Keratinocyte (primary cell): ENCODE measurements at regions not wholly inside any gene's neighbourhood (a gene's known extent, or its start where the extent isn't known, plus 50 kb on each side); places are given as distances from the start of the nearest gene placed in this dataset.

Source experiments
- DNase-seq: peaks from one replicate; pipeline ENCODE4 v3.0.0-alpha.2; 2011; ENCODE audit warnings: low read depth, missing footprints, low spot score
- FAIRE-seq: peaks from 2 replicates; lab custom pipeline; 2011; peaks lifted over from hg19 to GRCh38; lab: Jason Lieb, UNC
- H2AFZ ChIP-seq: 2 replicates; pipeline ENCODE4 v1.6.0; 2012; ENCODE audit warnings: low read length, control low read depth, inconsistent platforms; ENCODE audit not compliant: control insufficient read depth
- H3K27ac ChIP-seq: 2 replicates; pipeline ENCODE4 v1.5.1; 2011; ENCODE audit warnings: low read length; ENCODE audit not compliant: control insufficient read depth, insufficient read depth
- H3K27me3 ChIP-seq: 3 replicates; pipeline ENCODE4 v1.6.0; 2011; ENCODE audit warnings: low read length; ENCODE audit not compliant: control insufficient read depth, insufficient read depth; ENCODE audit errors: extremely low read depth
- H3K36me3 ChIP-seq, 2 experiments: 2 replicates in 1 of 2; 3 replicates in 1 of 2; pipeline ENCODE4 v1.5.1; 2011; ENCODE audit warnings: low read length in 2 of 2, mild to moderate bottlenecking in 1 of 2; ENCODE audit not compliant: control insufficient read depth in 2 of 2, insufficient read depth in 2 of 2; ENCODE audit errors: extremely low read depth in 1 of 2
- H3K4me1 ChIP-seq: 3 replicates; pipeline ENCODE4 v1.5.1; 2011; ENCODE audit warnings: low read length; ENCODE audit not compliant: control insufficient read depth, insufficient read depth; ENCODE audit errors: extremely low read depth
- H3K4me2 ChIP-seq: 3 replicates; pipeline ENCODE4 v1.6.0; 2011; ENCODE audit warnings: low read depth, low read length; ENCODE audit not compliant: control insufficient read depth, insufficient read depth; ENCODE audit errors: extremely low read depth
- H3K4me3 ChIP-seq, 3 experiments: fragments of 200-600 bp in 1 of 3; sonication (generic) in 1 of 3; 2 replicates in 2 of 3; 3 replicates in 1 of 3; pipeline ENCODE4 v1.5.1; 2011 to 2016; ENCODE audit warnings: low read length in 3 of 3, mild to moderate bottlenecking in 3 of 3, control low read depth in 2 of 3, inconsistent platforms in 1 of 3, low read depth in 1 of 3, mixed read lengths in 1 of 3, mixed run types in 1 of 3, moderate library complexity in 1 of 3; ENCODE audit not compliant: control insufficient read depth in 2 of 3, insufficient read depth in 2 of 3; ENCODE audit errors: extremely low read depth in 1 of 3
- H3K79me2 ChIP-seq: 2 replicates; pipeline ENCODE4 v1.6.0; 2012; ENCODE audit warnings: low read length; ENCODE audit not compliant: control insufficient read depth, insufficient read depth
- H3K9ac ChIP-seq: 3 replicates; pipeline ENCODE4 v1.6.0; 2011; ENCODE audit warnings: low read length; ENCODE audit not compliant: control insufficient read depth, insufficient read depth; ENCODE audit errors: extremely low read depth
- H3K9me1 ChIP-seq: 3 replicates; pipeline ENCODE4 v1.6.0; 2011; ENCODE audit warnings: low read length; ENCODE audit not compliant: control insufficient read depth, insufficient read depth; ENCODE audit errors: extremely low read depth
- H3K9me3 ChIP-seq: 2 replicates; pipeline ENCODE4 v1.5.1; 2012; ENCODE audit warnings: low read depth, low read length; ENCODE audit not compliant: control insufficient read depth
- H4K20me1 ChIP-seq: 3 replicates; pipeline ENCODE4 v1.6.0; 2011; ENCODE audit warnings: low read length; ENCODE audit not compliant: control insufficient read depth, insufficient read depth; ENCODE audit errors: extremely low read depth
- CTCF ChIP-seq, 3 experiments: IDR thresholded peaks in 1 of 3; conservative IDR thresholded peaks in 1 of 3; optimal IDR thresholded peaks in 1 of 3; 2 replicates in 2 of 3; 3 replicates in 1 of 3; pipeline versions ENCODE3 to v1.5.1; 2011; ENCODE audit warnings: low read length in 3 of 3, mild to moderate bottlenecking in 3 of 3, moderate library complexity in 2 of 3, control low read depth in 1 of 3, inconsistent platforms in 1 of 3; ENCODE audit not compliant: insufficient read depth in 2 of 3; ENCODE audit errors: extremely low read depth in 1 of 3
- EZH2 ChIP-seq: IDR thresholded peaks from one replicate; pipeline ENCODE4 v1.6.1; 2012; ENCODE audit warnings: inconsistent platforms, mild to moderate bottlenecking, low read length, moderate library complexity
- dilution Hi-C: fragments of 300-500 bp; cut with MboI; formaldehyde crosslinking; loops from one replicate; pipeline ENCODE4 v1.7.0; 2020; ENCODE audit warnings: low sequenced_read_pairs; ENCODE audit not compliant: extremely low pct_ligation_motif_present

DNA sequence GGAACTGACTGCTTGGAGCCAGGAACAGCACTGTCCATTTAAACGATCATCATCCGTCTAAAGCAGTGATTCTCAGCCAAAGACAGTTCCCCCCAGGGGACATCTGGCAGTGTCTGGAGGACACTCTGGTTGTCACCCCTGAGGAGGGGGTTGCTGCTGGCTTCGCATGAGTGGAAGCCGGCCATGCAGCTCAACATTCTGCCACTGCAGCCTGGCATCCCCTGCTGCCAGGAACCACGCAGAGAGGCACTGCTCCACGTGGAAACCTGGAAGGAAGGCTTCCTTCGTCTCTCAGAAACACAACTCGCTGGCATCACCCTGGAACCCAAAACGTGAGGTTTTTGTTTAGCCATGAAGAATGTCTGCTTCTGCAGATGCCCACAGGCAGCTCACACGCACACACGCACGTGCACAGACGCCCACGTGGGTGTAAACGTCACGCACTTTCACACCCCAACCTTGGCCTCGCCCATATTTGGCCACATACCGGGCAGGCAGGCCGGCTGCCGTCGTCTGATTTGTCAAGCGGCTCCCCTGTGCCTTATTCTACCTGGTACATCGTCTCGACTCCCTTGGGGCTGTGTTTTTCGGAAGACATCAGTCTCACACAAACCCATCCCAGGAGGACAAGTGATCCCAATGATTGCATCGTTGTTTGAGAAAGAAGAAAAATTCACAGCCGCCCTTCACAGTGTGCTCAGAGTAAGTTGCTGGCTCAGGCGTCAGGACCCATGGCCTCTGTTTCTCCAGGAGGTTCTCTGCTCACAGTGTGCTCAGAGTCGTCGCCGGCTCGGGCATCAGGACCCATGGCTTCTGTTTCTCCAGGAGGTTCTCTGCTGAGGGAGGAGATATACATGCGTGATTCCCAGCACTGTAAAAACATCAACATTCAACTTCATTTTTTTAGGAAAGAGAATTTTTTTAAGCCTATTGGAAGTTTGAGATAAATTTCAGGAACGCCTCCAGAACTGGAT, 127.2 kb upstream of the PPP2R2D start:
- FAIRE-seq (no peak), DNase-seq (no peak)
- no peak overlapping the region for H3K4me3 ChIP-seq
- TF ChIP-seq EZH2 (no peak), CTCF (optimal IDR thresholded peaks at IDR 0.05 in 1 of 3, IDR thresholded peaks at IDR 0.05 in 1 of 3, conservative IDR thresholded peaks at IDR 0.05 in 1 of 3; ENCODE audit: extremely low read depth in 1 of 3, insufficient read depth in 2 of 3, low read length in 3 of 3) (no peak)
- H3K4me1 ChIP-seq: no peaks in the 10 kb centered on the region
- H3K27ac ChIP-seq: no peak overlapping the region
- H3K36me3 ChIP-seq: no peaks in the 10 kb centered on the region
- H3K9me1 ChIP-seq: no peaks in the 10 kb centered on the region
- peaks cover 4% of the 10 kb centered on the region for H3K9me3 ChIP-seq
- no peaks in the 10 kb centered on the region for H3K27me3 ChIP-seq
- no peak overlapping the region for H3K4me2 ChIP-seq
- dilution Hi-C loops: no loop called here
- H2AFZ ChIP-seq: no peak overlapping the region
- no peaks in the 10 kb centered on the region for H4K20me1 ChIP-seq
- H3K9ac ChIP-seq: no peak overlapping the region
- no peaks in the 10 kb centered on the region for H3K79me2 ChIP-seq

DNA sequence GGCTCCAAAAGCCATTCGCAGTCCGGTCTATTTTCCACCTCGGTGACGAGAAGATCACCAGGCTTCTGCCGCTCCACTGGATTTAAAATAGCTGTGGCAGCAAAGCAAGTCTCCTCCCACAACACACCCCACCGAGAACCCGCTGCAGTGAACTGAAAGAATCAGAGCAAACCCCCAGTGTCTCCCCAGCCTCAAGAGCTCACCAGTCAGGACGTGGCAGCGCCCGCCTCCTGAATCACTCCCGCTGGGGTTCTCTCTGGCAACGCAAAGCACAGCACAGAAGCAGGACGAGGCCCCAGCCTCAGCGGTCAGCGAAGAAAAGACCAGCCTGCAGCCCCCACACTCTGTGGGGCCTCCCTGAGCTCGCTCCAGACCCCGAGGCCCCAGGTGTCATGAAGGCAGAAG, 126.1 kb upstream of the PPP2R2D start:
- Histone ChIP-seq H3K9me1 (no peaks in the 10 kb centered on the region), H3K27ac (no peak overlapping the region), H3K4me3 (no peak overlapping the region), H3K9ac (no peak overlapping the region), H3K9me3 (peaks cover 4% of the 10 kb centered on the region), H3K79me2 (no peaks in the 10 kb centered on the region), H3K27me3 (no peaks in the 10 kb centered on the region), H3K36me3 (no peaks in the 10 kb centered on the region), H3K4me1 (no peaks in the 10 kb centered on the region), H4K20me1 (no peaks in the 10 kb centered on the region), H3K4me2 (no peak overlapping the region), H2AFZ (no peak overlapping the region)
- dilution Hi-C loops: no loop called here
- DNase-seq: no peak
- no peak for TF ChIP-seq EZH2
- no peak for TF ChIP-seq CTCF (optimal IDR thresholded peaks at IDR 0.05 in 1 of 3, IDR thresholded peaks at IDR 0.05 in 1 of 3, conservative IDR thresholded peaks at IDR 0.05 in 1 of 3; ENCODE audit: extremely low read depth in 1 of 3, insufficient read depth in 2 of 3, low read length in 3 of 3)
- no peak for FAIRE-seq
